ENCODE measurements at regions not wholly inside any gene's neighbourhood (a gene's known extent, or its start where the extent isn't known, plus 50 kb on each side); places are given as distances from the start of the nearest gene placed in this dataset.

DNA sequence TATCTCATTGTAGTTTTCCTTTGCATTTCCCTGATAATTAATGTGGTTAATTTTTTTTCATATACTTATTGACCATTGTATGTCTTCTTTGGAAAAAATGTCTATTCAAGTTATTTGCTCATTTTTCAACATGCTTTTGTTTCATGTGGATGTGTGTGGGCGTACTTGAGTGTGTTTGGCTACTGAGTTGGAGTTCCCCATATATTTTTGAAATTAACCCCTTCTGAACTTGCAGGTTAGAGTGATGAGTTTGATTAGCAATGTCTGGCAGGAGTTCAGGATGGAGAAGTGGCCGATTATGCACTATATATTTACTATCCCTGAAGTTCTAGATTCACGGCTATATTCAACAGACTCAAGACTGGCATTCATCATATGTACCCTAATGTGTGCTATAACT lies 250.4 kb upstream of the TTC14 start:
- Mint-ChIP-seq H3K27ac (no peak overlapping the region), H3K9me3 (ENCODE audit: insufficient read depth) (peaks cover 3% of the 10 kb centered on the region), H3K4me1 (no peaks in the 10 kb centered on the region), H3K27me3 (no peaks in the 10 kb centered on the region), H3K4me3 (no peak overlapping the region)
- ChIA-PET CTCF (no interaction called here), POLR2A (no interaction called here)
- Histone ChIP-seq H3K36me3 (replicated peaks in 1 of 2; ENCODE audit: control extremely low read depth in 1 of 2, control insufficient read depth in 1 of 2, extremely low read depth in 1 of 2, insufficient read depth in 2 of 2, low read length in 1 of 2) (no peaks in the 10 kb centered on the region), H3K4me1 (ENCODE audit: control insufficient read depth in 2 of 2, insufficient read depth in 2 of 2, low read length in 2 of 2) (no peaks in the 10 kb centered on the region), H3K9me3 (ENCODE audit: control extremely low read depth in 1 of 3, control insufficient read depth in 2 of 3, insufficient read depth in 1 of 3, low read length in 2 of 3) (no peaks in the 10 kb centered on the region), H2AFZ (ENCODE audit: insufficient read depth, low read depth, low read length, poor library complexity, severe bottlenecking) (no peak overlapping the region), H3K27ac (ENCODE audit: low read length in 2 of 2) (no peak overlapping the region), H3K4me3 (ENCODE audit: control extremely low read depth in 1 of 5, extremely low read depth in 1 of 5, insufficient read depth in 1 of 5, low read depth in 2 of 5, low read length in 4 of 5) (no peak overlapping the region), H3K4me2 (replicated peaks; ENCODE audit: low read depth, low read length, poor library complexity, severe bottlenecking) (no peak overlapping the region), H3K9ac (ENCODE audit: low read length) (no peak overlapping the region), H3K79me2 (ENCODE audit: control insufficient read depth, insufficient read depth, low read length) (no peaks in the 10 kb centered on the region), H3K27me3 (replicated peaks in 1 of 4; ENCODE audit: control extremely low read depth in 1 of 4, control insufficient read depth in 3 of 4, insufficient read depth in 4 of 4, low read length in 3 of 4) (no peaks in the 10 kb centered on the region), H4K20me1 (ENCODE audit: control insufficient read depth, insufficient read depth, low read length, poor library complexity, severe bottlenecking) (no peaks in the 10 kb centered on the region)
- intact Hi-C loops (cut with micrococcal nuclease) = no loop called here
- ATAC-seq (ENCODE audit: low read depth) (no peak), DNase-seq (no peak)
- WGBS (ENCODE audit: insufficient coverage) = no CpG with 5 or more reads among the region's 3 CpGs
- TF ChIP-seq EZH2 (IDR thresholded peaks at IDR 0.05; ENCODE audit: borderline replicate concordance, insufficient read depth, low read depth, low read length, poor library complexity, severe bottlenecking) = no peak
- TF ChIP-seq, protein P1, sequence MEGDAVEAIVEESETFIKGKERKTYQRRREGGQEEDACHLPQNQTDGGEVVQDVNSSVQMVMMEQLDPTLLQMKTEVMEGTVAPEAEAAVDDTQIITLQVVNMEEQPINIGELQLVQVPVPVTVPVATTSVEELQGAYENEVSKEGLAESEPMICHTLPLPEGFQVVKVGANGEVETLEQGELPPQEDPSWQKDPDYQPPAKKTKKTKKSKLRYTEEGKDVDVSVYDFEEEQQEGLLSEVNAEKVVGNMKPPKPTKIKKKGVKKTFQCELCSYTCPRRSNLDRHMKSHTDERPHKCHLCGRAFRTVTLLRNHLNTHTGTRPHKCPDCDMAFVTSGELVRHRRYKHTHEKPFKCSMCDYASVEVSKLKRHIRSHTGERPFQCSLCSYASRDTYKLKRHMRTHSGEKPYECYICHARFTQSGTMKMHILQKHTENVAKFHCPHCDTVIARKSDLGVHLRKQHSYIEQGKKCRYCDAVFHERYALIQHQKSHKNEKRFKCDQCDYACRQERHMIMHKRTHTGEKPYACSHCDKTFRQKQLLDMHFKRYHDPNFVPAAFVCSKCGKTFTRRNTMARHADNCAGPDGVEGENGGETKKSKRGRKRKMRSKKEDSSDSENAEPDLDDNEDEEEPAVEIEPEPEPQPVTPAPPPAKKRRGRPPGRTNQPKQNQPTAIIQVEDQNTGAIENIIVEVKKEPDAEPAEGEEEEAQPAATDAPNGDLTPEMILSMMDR (IDR thresholded peaks at IDR 0.05) = no peak

DNA sequence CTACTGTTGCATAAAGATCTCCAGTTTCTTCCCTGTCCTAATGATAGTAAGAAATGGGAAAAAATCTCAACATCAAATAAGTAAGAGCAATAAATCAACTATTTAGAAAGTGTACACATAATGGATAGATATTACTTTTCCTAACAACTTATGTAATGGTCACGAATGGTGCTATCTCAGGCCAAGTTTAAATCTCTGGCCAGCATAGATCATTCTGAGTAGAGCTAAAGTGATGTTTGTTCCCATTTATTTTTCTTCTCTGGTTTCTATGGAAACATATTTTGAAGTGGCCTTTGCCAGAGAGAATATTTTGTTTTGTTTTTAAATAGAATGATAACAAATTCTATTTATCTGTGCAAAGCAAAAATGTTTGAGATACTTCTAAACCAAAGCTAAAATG lies 249.7 kb upstream of the TTC14 start:
- H3K27ac ChIP-seq (ENCODE audit: low read length in 2 of 2) = no peak overlapping the region
- ATAC-seq (ENCODE audit: low read depth) = no peak
- no peaks in the 10 kb centered on the region for H3K79me2 ChIP-seq (ENCODE audit: control insufficient read depth, insufficient read depth, low read length)
- no peak overlapping the region for H3K4me3 ChIP-seq (ENCODE audit: control extremely low read depth in 1 of 5, extremely low read depth in 1 of 5, insufficient read depth in 1 of 5, low read depth in 2 of 5, low read length in 4 of 5)
- TF ChIP-seq, protein P1 (IDR thresholded peaks at IDR 0.05) = no peak
- TF ChIP-seq EZH2 (IDR thresholded peaks at IDR 0.05; ENCODE audit: borderline replicate concordance, insufficient read depth, low read depth, low read length, poor library complexity, severe bottlenecking) = no peak
- ChIA-PET POLR2A (no interaction called here), CTCF (no interaction called here)
- Mint-ChIP-seq H3K9me3 (ENCODE audit: insufficient read depth) (no peaks in the 10 kb centered on the region), H3K27ac (no peak overlapping the region), H3K27me3 (no peaks in the 10 kb centered on the region), H3K4me1 (no peaks in the 10 kb centered on the region), H3K4me3 (no peak overlapping the region)
- no peak overlapping the region for H3K4me2 ChIP-seq (replicated peaks; ENCODE audit: low read depth, low read length, poor library complexity, severe bottlenecking)
- no peak overlapping the region for H2AFZ ChIP-seq (ENCODE audit: insufficient read depth, low read depth, low read length, poor library complexity, severe bottlenecking)
- H3K9me3 ChIP-seq (ENCODE audit: control extremely low read depth in 1 of 3, control insufficient read depth in 2 of 3, insufficient read depth in 1 of 3, low read length in 2 of 3) = no peaks in the 10 kb centered on the region
- H3K27me3 ChIP-seq (replicated peaks in 1 of 4; ENCODE audit: control extremely low read depth in 1 of 4, control insufficient read depth in 3 of 4, insufficient read depth in 4 of 4, low read length in 3 of 4) = no peaks in the 10 kb centered on the region
- H3K4me1 ChIP-seq (ENCODE audit: control insufficient read depth in 2 of 2, insufficient read depth in 2 of 2, low read length in 2 of 2) = no peaks in the 10 kb centered on the region
- no peaks in the 10 kb centered on the region for H3K36me3 ChIP-seq (replicated peaks in 1 of 2; ENCODE audit: control extremely low read depth in 1 of 2, control insufficient read depth in 1 of 2, extremely low read depth in 1 of 2, insufficient read depth in 2 of 2, low read length in 1 of 2)
- WGBS (ENCODE audit: insufficient coverage) = no CpG with 5 or more reads among the region's 1 CpG
- no peaks in the 10 kb centered on the region for H4K20me1 ChIP-seq (ENCODE audit: control insufficient read depth, insufficient read depth, low read length, poor library complexity, severe bottlenecking)
- no peak overlapping the region for H3K9ac ChIP-seq (ENCODE audit: low read length)
- DNase-seq = no peak
- intact Hi-C loops (cut with micrococcal nuclease) = no loop called here
